Fibroblast of villous mesenchyme (primary cell): ENCODE measurements at regions not wholly inside any gene's neighbourhood (a gene's known extent, or its start where the extent isn't known, plus 50 kb on each side); places are given as distances from the start of the nearest gene placed in this dataset.

ENCODE experiments used
- DNase-seq: peaks from one replicate; pipeline ENCODE4 v3.0.0-alpha.2; 2010; ENCODE audit warnings: low read depth
- H3K4me3 ChIP-seq: 2 replicates; pipeline ENCODE4 v1.5.1; 2011; ENCODE audit warnings: low read depth, mild to moderate bottlenecking, low read length
- TF ChIP-seq, protein P1 (sequence below): IDR thresholded peaks from 2 replicates; pipeline ENCODE4 v1.5.1; 2012; ENCODE audit warnings: low read depth, mild to moderate bottlenecking, low read length; ENCODE audit not compliant: insufficient read depth

- H3K4me3 ChIP-seq, result no peak overlapping the region
- no peak for DNase-seq
- TF ChIP-seq, protein P1, sequence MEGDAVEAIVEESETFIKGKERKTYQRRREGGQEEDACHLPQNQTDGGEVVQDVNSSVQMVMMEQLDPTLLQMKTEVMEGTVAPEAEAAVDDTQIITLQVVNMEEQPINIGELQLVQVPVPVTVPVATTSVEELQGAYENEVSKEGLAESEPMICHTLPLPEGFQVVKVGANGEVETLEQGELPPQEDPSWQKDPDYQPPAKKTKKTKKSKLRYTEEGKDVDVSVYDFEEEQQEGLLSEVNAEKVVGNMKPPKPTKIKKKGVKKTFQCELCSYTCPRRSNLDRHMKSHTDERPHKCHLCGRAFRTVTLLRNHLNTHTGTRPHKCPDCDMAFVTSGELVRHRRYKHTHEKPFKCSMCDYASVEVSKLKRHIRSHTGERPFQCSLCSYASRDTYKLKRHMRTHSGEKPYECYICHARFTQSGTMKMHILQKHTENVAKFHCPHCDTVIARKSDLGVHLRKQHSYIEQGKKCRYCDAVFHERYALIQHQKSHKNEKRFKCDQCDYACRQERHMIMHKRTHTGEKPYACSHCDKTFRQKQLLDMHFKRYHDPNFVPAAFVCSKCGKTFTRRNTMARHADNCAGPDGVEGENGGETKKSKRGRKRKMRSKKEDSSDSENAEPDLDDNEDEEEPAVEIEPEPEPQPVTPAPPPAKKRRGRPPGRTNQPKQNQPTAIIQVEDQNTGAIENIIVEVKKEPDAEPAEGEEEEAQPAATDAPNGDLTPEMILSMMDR, result no peak
Measured at GRCh38 chr19:28558783-28559182, 654.2 kb downstream of the UQCRFS1 start.

DNA sequence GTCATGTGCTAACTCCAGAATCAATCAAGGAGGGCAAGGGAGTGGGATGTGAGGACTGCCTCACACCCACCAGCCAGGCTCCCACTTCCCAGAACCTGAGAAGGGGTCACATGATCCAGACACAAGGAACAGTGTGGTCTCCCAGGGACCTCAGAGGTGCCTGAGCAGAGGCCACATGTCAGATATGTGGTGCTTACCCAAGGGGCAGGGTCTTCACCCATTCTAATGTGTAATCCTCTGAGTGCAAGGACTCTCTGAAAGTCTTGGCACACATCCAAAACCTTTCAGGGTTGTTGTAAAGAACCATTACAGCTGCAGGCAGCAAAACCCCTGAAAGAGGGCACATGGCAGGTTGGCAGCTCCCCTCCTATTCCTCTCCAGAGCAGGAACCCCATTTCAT is 656.6 kb downstream of the UQCRFS1 start:
- H3K4me3 ChIP-seq, result no peak overlapping the region
- no peak for DNase-seq
- TF ChIP-seq, protein P1, result no peak

DNA sequence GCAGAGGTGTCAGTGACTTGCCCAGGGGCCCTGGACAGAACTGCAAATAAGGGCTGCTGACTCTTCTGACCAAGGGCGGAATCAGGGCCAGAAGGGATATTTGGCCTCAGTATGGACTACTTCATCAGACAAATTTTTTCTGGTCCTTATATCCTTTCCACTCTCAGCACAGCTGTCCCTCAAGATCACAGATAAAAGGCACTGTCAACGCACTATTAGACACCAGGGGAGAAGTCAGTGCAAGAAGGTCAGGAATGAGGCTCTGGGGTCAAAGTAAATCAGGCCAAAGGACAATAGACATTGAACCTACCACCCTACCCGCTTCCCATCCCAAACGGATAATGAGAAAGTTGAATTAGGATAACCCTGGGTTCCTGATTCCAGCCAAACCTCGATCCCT is 657.6 kb downstream of the UQCRFS1 start:
- no peak for DNase-seq

DNA sequence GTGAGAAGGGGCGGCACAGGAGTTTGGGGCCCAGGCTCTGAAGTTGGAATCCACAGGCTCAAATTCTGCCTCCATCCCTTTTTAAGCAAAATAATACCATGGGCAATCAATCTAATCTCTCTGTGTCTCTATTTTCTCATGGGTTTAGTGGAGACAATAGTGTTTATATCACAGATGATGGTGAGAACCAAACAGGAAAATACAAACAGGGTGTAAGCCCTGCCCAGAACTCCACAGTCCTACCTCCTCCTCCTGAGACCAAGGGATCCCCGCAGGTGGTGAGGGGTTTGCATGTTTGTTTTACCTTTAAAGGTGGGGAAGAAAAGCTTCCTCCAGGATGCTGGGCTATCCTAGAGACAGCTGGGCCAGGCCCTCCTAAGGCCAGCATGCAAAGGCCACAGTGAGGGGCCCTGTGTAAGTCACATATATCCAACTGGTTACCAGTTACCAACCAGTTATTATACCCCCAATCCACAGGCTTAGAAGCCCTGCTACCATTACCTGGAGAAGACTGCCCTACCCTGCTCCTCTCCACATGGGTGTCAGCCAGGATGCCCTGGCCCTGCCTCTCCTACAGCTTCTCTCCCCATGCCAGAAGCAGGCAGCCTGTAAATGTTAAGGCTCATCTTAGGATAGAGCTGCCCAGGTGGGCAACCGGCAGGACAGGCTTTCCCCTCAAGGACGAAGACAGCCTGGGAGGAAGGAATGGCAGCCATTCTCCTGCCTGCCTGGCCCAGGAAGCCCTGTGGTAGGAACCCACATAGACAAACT is 658.4 kb downstream of the UQCRFS1 start:
- TF ChIP-seq, protein P1, result no peak

More for the DNA sequence above, 657.6 kb downstream of the UQCRFS1 start:
- H3K4me3 ChIP-seq, result no peak overlapping the region
- TF ChIP-seq, protein P1, result no peak

GRCh38 chr19:28553764-28554163 is 659.2 kb downstream of the UQCRFS1 start:
- DNase-seq, result no peak
- TF ChIP-seq, protein P1, result no peak
- H3K4me3 ChIP-seq, result no peak overlapping the region

More for the DNA sequence above, 658.4 kb downstream of the UQCRFS1 start:
- no peak for DNase-seq
- H3K4me3 ChIP-seq, result no peak overlapping the region

- TF ChIP-seq, protein P1, result no peak
- H3K4me3 ChIP-seq, result no peak overlapping the region
- DNase-seq, result no peak
Measured at GRCh38 chr19:28553005-28553404, 659.9 kb downstream of the UQCRFS1 start.
